ENCODE measurements at regions not wholly inside any gene's neighbourhood (a gene's known extent, or its start where the extent isn't known, plus 50 kb on each side); places are given as distances from the start of the nearest gene placed in this dataset.

DNA sequence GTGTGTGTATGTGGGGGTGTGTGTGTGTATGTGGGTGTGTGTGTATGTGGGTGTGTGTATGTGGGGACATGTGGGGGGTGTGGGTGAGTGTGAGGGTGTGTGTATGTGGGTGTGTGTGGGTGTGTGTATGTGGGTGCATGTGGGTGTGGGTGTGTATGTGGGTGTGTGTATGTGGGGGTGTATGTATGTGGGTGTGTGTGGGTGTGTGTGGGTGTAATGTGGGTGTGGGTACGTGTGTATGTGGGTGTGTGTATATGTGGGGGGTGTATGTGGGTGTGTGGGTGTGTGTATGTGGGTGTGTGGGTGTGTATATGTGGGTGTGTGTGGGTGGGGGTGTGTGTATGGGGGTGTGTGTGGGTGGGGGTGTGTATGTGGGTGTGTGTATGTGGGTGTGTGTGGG is 106.7 kb downstream of the SPATA19 start:
- Histone ChIP-seq H3K27me3 (ENCODE audit: control insufficient read depth in 1 of 2, insufficient read depth in 2 of 2, low read length in 2 of 2) (no peaks in the 10 kb centered on the region), H3K27ac (ENCODE audit: extremely low read length, insufficient read depth, low read length) (no peak overlapping the region), H3K9ac (ENCODE audit: insufficient read depth, low read depth, low read length) (no peak overlapping the region), H3K79me2 (ENCODE audit: insufficient read depth, low read length) (no peaks in the 10 kb centered on the region), H3K9me3 (ENCODE audit: low read length) (no peaks in the 10 kb centered on the region), H3K4me1 (ENCODE audit: insufficient read depth, low read length) (no peaks in the 10 kb centered on the region), H3K36me3 (replicated peaks in 1 of 2; ENCODE audit: control insufficient read depth in 1 of 2, insufficient read depth in 2 of 2, low read length in 2 of 2) (no peaks in the 10 kb centered on the region), H3K4me2 (ENCODE audit: low read depth, low read length) (no peak overlapping the region), H4K20me1 (ENCODE audit: insufficient read depth, low read length) (no peaks in the 10 kb centered on the region), H3K4me3 (replicated peaks in 1 of 3; ENCODE audit: insufficient read depth in 1 of 3, low read depth in 2 of 3, low read length in 3 of 3) (no peak overlapping the region), H2AFZ (ENCODE audit: low read length) (no peak overlapping the region)
- WGBS (ENCODE audit: low lambda C conversion rate) = 4% methylated on average over 1 of the region's 1 CpG
- intact Hi-C loops (cut with micrococcal nuclease; ENCODE audit: unreplicated experiment) = no loop called here
- POLR2A ChIA-PET = no interaction called here
- no peak for ATAC-seq
- in situ Hi-C loops (cut with HindIII; ENCODE audit: extremely low pct_ligation_motif_present, low pct_unique_long_range_greater_than_20kb) = no loop called here
- no peak for FAIRE-seq
- TF ChIP-seq ZNF282 (IDR thresholded peaks at IDR 0.05; ENCODE audit: partially characterized antibody) (no peak), ZSCAN30 (CRISPR knock-in tag; IDR thresholded peaks at IDR 0.05) (no peak)
- TF ChIP-seq, protein P1, sequence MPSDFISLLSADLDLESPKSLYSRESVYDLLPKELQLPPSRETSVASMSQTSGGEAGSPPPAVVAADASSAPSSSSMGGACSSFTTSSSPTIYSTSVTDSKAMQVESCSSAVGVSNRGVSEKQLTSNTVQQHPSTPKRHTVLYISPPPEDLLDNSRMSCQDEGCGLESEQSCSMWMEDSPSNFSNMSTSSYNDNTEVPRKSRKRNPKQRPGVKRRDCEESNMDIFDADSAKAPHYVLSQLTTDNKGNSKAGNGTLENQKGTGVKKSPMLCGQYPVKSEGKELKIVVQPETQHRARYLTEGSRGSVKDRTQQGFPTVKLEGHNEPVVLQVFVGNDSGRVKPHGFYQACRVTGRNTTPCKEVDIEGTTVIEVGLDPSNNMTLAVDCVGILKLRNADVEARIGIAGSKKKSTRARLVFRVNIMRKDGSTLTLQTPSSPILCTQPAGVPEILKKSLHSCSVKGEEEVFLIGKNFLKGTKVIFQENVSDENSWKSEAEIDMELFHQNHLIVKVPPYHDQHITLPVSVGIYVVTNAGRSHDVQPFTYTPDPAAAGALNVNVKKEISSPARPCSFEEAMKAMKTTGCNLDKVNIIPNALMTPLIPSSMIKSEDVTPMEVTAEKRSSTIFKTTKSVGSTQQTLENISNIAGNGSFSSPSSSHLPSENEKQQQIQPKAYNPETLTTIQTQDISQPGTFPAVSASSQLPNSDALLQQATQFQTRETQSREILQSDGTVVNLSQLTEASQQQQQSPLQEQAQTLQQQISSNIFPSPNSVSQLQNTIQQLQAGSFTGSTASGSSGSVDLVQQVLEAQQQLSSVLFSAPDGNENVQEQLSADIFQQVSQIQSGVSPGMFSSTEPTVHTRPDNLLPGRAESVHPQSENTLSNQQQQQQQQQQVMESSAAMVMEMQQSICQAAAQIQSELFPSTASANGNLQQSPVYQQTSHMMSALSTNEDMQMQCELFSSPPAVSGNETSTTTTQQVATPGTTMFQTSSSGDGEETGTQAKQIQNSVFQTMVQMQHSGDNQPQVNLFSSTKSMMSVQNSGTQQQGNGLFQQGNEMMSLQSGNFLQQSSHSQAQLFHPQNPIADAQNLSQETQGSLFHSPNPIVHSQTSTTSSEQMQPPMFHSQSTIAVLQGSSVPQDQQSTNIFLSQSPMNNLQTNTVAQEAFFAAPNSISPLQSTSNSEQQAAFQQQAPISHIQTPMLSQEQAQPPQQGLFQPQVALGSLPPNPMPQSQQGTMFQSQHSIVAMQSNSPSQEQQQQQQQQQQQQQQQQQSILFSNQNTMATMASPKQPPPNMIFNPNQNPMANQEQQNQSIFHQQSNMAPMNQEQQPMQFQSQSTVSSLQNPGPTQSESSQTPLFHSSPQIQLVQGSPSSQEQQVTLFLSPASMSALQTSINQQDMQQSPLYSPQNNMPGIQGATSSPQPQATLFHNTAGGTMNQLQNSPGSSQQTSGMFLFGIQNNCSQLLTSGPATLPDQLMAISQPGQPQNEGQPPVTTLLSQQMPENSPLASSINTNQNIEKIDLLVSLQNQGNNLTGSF (CRISPR knock-in tag; IDR thresholded peaks at IDR 0.05) = no peak
- CTCF ChIA-PET (ENCODE audit: low intra/inter-chr PET ratio, low total read pairs) = no interaction called here
- DNase-seq (ENCODE audit: low spot score) = no peak
- BruUV-seq (replicated peaks) = no TSS peak

DNA sequence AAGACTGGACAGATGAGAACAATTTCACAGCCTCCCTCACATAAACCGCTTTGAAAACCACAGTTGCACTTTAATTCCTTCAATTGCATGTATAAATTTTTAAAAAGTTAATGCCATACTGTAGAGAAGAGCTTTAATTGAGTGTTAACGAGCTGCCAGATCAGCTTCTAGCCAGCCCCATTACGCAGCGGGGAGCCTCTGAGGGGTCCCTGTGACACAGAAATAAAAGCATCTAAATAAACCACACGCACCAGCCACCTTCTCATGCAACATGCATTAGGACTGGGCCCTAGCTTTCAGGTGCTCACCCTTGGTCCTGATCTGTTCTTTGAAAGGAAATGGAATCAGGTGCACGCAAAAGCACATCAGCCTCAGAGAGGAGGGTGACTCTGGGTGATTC is 111.7 kb downstream of the SPATA19 start:
- no peak for DNase-seq (ENCODE audit: low spot score)
- TF ChIP-seq, protein P2, sequence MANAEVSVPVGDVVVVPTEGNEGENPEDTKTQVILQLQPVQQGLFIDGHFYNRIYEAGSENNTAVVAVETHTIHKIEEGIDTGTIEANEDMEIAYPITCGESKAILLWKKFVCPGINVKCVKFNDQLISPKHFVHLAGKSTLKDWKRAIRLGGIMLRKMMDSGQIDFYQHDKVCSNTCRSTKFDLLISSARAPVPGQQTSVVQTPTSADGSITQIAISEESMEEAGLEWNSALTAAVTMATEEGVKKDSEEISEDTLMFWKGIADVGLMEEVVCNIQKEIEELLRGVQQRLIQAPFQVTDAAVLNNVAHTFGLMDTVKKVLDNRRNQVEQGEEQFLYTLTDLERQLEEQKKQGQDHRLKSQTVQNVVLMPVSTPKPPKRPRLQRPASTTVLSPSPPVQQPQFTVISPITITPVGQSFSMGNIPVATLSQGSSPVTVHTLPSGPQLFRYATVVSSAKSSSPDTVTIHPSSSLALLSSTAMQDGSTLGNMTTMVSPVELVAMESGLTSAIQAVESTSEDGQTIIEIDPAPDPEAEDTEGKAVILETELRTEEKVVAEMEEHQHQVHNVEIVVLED (CRISPR knock-in tag; IDR thresholded peaks at IDR 0.05; ENCODE audit: borderline replicate concordance) = no peak
- TF ChIP-seq, protein P3, sequence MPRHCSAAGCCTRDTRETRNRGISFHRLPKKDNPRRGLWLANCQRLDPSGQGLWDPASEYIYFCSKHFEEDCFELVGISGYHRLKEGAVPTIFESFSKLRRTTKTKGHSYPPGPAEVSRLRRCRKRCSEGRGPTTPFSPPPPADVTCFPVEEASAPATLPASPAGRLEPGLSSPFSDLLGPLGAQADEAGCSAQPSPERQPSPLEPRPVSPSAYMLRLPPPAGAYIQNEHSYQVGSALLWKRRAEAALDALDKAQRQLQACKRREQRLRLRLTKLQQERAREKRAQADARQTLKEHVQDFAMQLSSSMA (CRISPR knock-in tag; IDR thresholded peaks at IDR 0.05) = no peak
- no peak for TF ChIP-seq ATM (IDR thresholded peaks at IDR 0.05; ENCODE audit: borderline replicate concordance)
- TF ChIP-seq, protein P4, sequence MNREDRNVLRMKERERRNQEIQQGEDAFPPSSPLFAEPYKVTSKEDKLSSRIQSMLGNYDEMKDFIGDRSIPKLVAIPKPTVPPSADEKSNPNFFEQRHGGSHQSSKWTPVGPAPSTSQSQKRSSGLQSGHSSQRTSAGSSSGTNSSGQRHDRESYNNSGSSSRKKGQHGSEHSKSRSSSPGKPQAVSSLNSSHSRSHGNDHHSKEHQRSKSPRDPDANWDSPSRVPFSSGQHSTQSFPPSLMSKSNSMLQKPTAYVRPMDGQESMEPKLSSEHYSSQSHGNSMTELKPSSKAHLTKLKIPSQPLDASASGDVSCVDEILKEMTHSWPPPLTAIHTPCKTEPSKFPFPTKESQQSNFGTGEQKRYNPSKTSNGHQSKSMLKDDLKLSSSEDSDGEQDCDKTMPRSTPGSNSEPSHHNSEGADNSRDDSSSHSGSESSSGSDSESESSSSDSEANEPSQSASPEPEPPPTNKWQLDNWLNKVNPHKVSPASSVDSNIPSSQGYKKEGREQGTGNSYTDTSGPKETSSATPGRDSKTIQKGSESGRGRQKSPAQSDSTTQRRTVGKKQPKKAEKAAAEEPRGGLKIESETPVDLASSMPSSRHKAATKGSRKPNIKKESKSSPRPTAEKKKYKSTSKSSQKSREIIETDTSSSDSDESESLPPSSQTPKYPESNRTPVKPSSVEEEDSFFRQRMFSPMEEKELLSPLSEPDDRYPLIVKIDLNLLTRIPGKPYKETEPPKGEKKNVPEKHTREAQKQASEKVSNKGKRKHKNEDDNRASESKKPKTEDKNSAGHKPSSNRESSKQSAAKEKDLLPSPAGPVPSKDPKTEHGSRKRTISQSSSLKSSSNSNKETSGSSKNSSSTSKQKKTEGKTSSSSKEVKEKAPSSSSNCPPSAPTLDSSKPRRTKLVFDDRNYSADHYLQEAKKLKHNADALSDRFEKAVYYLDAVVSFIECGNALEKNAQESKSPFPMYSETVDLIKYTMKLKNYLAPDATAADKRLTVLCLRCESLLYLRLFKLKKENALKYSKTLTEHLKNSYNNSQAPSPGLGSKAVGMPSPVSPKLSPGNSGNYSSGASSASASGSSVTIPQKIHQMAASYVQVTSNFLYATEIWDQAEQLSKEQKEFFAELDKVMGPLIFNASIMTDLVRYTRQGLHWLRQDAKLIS (CRISPR knock-in tag; IDR thresholded peaks at IDR 0.05) = no peak

More for the DNA sequence above, 111.7 kb downstream of the SPATA19 start:
- H3K4me2 ChIP-seq (ENCODE audit: low read depth, low read length) = no peak overlapping the region
- FAIRE-seq (no peak), ATAC-seq (no peak)
- H3K4me3 ChIP-seq (replicated peaks in 1 of 3; ENCODE audit: insufficient read depth in 1 of 3, low read depth in 2 of 3, low read length in 3 of 3) = no peak overlapping the region
- no peak overlapping the region for H3K9ac ChIP-seq (ENCODE audit: insufficient read depth, low read depth, low read length)
- in situ Hi-C loops (cut with HindIII; ENCODE audit: extremely low pct_ligation_motif_present, low pct_unique_long_range_greater_than_20kb) (no loop called here), intact Hi-C loops (cut with micrococcal nuclease; ENCODE audit: unreplicated experiment) (no loop called here)
- no peak overlapping the region for H3K27ac ChIP-seq (ENCODE audit: extremely low read length, insufficient read depth, low read length)
- peaks cover 0 to 9% of the 10 kb centered on the region in 2 experiments; a peak in 1 of 5 replicates for H3K27me3 ChIP-seq (ENCODE audit: control insufficient read depth in 1 of 2, insufficient read depth in 2 of 2, low read length in 2 of 2)
- no peaks in the 10 kb centered on the region for H3K79me2 ChIP-seq (ENCODE audit: insufficient read depth, low read length)
- H3K4me1 ChIP-seq (ENCODE audit: insufficient read depth, low read length) = no peaks in the 10 kb centered on the region
- 0% methylated on average over 6 of the region's 6 CpGs for WGBS (ENCODE audit: low lambda C conversion rate)
- BruUV-seq (replicated peaks) = no TSS peak
- ChIA-PET CTCF (ENCODE audit: low intra/inter-chr PET ratio, low total read pairs) (no interaction called here), POLR2A (no interaction called here)
- H3K36me3 ChIP-seq (replicated peaks in 1 of 2; ENCODE audit: control insufficient read depth in 1 of 2, insufficient read depth in 2 of 2, low read length in 2 of 2) = no peaks in the 10 kb centered on the region
- no peaks in the 10 kb centered on the region for H3K9me3 ChIP-seq (ENCODE audit: low read length)
- H2AFZ ChIP-seq (ENCODE audit: low read length) = no peak overlapping the region
- H4K20me1 ChIP-seq (ENCODE audit: insufficient read depth, low read length) = no peaks in the 10 kb centered on the region
